Activated naive CD4-positive, alpha-beta T cell treated with anti-CD3 and anti-CD28 coated beads for 36 hours (primary cell): ENCODE measurements at regions not wholly inside any gene's neighbourhood (a gene's known extent, or its start where the extent isn't known, plus 50 kb on each side); places are given as distances from the start of the nearest gene placed in this dataset.

Experiments
- CTCF ChIA-PET: fragments of 350-600 bp; sonication (Branson Sonifier 250); formaldehyde crosslinking; loops from one replicate; lab custom pipeline; 2021; ENCODE audit warnings: antibody characterized with exemption; lab: Charles Lee
- DNase-seq: peaks from one replicate; pipeline ENCODE4 v3.0.0-alpha.2; 2020
- H3K27ac Mint-ChIP-seq: one replicate; pipeline ENCODE4 v1.8.0; 2021; ENCODE audit warnings: mild to moderate bottlenecking, mixed read lengths
- H3K27me3 Mint-ChIP-seq: one replicate; pipeline ENCODE4 v1.8.0; 2021; ENCODE audit warnings: low read depth, mixed read lengths
- H3K36me3 Mint-ChIP-seq: one replicate; pipeline ENCODE4 v1.8.0; 2021; ENCODE audit warnings: low read depth, mixed read lengths
- H3K4me1 Mint-ChIP-seq: one replicate; pipeline ENCODE4 v1.8.0; 2021; ENCODE audit warnings: low read depth, mixed read lengths
- H3K4me3 Mint-ChIP-seq: one replicate; pipeline ENCODE4 v1.8.0; 2021; ENCODE audit warnings: mild to moderate bottlenecking, moderate library complexity, mixed read lengths
- H3K9me3 Mint-ChIP-seq: one replicate; pipeline ENCODE4 v1.8.0; 2021; ENCODE audit warnings: mixed read lengths
- intact Hi-C: fragments of 100-400 bp; cut with micrococcal nuclease; formaldehyde crosslinking; loops from one replicate; pipeline ENCODE4 v1.15.1; 2023

DNA sequence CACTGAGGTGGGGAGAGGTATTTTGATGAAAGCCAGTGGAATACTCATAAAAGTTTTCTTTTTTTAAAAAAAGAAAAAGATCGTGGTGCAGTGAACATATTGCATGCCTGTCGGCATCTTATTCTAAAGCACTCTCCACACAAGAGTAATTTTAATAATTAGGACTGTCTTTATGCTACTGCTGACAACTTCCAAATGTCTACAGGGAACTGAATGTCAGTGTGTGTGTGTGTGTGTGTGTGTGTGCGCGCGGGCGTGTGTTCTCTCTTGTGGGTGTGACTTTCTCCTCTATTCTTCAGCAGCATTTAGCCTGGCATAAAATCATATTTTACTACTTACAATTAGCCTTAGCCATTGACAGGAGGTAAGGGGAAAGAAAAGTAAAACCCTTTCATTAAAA, 268.5 kb downstream of the C3orf38 start:
- no peaks in the 10 kb centered on the region for H3K36me3 Mint-ChIP-seq
- no peak overlapping the region for H3K27ac Mint-ChIP-seq
- CTCF ChIA-PET = no interaction called here
- H3K27me3 Mint-ChIP-seq = no peaks in the 10 kb centered on the region
- H3K9me3 Mint-ChIP-seq = no peaks in the 10 kb centered on the region
- no peak for DNase-seq
- intact Hi-C loops = no loop called here
- H3K4me1 Mint-ChIP-seq = no peaks in the 10 kb centered on the region
- no peak overlapping the region for H3K4me3 Mint-ChIP-seq

DNA sequence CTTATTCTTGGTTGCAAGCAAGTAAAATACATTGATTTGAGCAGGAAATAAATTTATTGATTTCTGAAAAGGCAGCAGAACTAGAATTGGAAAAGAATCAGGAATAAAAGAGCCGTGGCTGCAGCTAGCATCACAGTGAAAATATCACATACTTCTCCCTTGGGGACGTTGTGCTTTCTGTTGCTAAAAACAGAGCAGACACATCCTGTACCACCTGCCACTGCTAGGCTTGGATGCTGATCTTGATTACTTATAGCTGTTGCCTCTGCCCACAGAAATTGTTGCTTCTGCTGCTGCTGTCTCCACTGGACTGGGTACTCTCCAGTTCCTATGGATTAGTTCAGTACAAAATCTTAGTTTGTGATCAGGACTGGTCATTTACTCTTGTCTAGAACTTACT, 283.8 kb downstream of the C3orf38 start:
- Mint-ChIP-seq H3K4me1 (peaks cover 2% of the 10 kb centered on the region), H3K9me3 (no peaks in the 10 kb centered on the region), H3K36me3 (no peaks in the 10 kb centered on the region), H3K27ac (no peak overlapping the region), H3K27me3 (no peaks in the 10 kb centered on the region), H3K4me3 (no peak overlapping the region)
- intact Hi-C loops = no loop called here
- CTCF ChIA-PET = interaction anchor here (0.9 kb wide), 1 partner anchor 214 kb away, joined by 3 read pairs; no protein-coding TSS in a partner anchor
- DNase-seq = no peak

DNA sequence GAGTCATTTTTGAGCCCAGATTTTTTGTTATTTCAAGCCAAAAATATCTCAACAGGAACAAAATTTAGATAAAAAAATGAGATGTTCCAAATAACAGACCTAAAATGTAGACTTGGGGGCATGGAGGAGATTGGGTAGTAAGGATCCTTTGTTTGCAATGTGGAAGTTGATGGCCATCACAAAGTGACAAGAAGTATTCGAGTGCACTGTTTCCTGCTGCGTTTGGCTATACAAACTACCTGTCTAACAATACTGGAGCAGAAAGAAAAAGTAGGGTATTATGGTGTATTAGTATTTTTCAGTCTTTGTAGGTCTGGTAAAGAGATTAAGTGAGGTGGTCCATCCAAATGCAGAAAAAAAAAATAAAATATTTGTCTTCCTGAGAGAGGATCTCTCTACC, 284.2 kb downstream of the C3orf38 start:
- H3K4me3 Mint-ChIP-seq = no peak overlapping the region
- CTCF ChIA-PET = interaction anchor here (0.7 kb wide), 1 partner anchor 1686 kb away, joined by 3 read pairs; no protein-coding TSS in a partner anchor
- intact Hi-C loops = no loop called here
- DNase-seq = no peak
- H3K27me3 Mint-ChIP-seq = no peaks in the 10 kb centered on the region
- H3K36me3 Mint-ChIP-seq = no peaks in the 10 kb centered on the region
- no peaks in the 10 kb centered on the region for H3K9me3 Mint-ChIP-seq
- peaks cover 2% of the 10 kb centered on the region for H3K4me1 Mint-ChIP-seq
- no peak overlapping the region for H3K27ac Mint-ChIP-seq

DNA sequence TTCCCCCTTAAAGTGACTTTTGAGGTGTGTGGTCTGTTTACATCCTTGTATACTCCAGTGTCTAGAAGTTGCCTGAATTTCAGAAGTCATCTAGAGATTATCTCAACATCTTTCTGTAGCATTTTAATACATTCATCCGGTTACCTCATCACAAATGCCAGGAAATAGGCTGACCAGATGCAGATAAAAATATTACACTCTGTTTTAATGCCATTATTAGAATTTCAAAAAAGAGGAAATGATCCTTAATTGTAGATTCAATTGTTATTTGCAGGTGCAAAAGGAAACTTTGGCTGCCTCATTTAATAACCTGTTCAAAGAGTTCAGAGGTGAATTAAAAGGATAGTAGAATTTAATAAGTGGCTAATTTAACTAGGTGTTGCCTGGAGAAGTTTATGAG, 290.9 kb downstream of the C3orf38 start:
- Mint-ChIP-seq H3K27me3 (no peaks in the 10 kb centered on the region), H3K4me3 (no peak overlapping the region), H3K27ac (no peak overlapping the region), H3K4me1 (no peaks in the 10 kb centered on the region), H3K9me3 (no peaks in the 10 kb centered on the region), H3K36me3 (no peaks in the 10 kb centered on the region)
- no peak for DNase-seq
- CTCF ChIA-PET = no interaction called here
- intact Hi-C loops = no loop called here

DNA sequence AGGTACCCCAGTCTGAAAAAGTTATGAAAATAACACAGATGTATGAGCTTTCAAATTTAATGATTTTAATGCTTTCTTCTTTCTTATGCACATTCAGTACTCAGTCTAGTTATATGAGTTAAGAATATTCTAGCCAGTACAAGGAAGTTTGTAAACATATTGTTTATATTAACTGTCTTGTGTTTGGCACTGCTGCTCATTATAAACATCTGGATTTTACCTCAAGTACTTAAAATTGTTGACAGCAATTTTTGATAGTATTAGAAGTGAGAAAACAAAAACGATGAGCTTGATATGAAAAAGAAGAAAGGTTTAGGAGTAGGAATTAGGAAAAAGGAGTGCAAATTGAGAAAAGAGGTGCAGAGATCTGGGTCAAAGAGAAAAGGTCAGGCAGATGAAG, 293.3 kb downstream of the C3orf38 start:
- Mint-ChIP-seq H3K4me3 (no peak overlapping the region), H3K27ac (no peak overlapping the region), H3K36me3 (no peaks in the 10 kb centered on the region), H3K9me3 (no peaks in the 10 kb centered on the region), H3K4me1 (no peaks in the 10 kb centered on the region), H3K27me3 (no peaks in the 10 kb centered on the region)
- CTCF ChIA-PET = no interaction called here
- DNase-seq = no peak
- intact Hi-C loops = no loop called here

DNA sequence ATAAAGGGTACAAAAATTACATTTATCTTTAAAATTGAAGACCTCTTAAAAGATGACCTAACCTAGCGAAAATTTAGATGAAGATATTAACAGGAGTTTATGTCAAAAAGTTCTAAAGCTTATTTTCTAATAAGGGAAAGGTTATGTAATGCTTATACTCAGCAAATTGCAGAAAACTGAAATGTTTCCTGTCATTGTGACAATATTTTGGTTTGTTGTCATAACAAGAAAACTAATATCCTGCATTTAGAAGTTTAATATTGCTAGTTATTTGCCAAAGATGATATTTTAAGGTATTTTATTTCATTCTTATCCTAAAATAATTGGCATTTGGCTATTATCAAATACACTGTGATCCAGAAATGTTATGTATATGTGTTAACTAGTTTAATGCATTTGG, 294.5 kb downstream of the C3orf38 start:
- Mint-ChIP-seq H3K36me3 (no peaks in the 10 kb centered on the region), H3K27ac (no peak overlapping the region), H3K9me3 (no peaks in the 10 kb centered on the region), H3K4me3 (no peak overlapping the region), H3K4me1 (no peaks in the 10 kb centered on the region), H3K27me3 (no peaks in the 10 kb centered on the region)
- intact Hi-C loops = no loop called here
- CTCF ChIA-PET = no interaction called here
- DNase-seq = no peak

DNA sequence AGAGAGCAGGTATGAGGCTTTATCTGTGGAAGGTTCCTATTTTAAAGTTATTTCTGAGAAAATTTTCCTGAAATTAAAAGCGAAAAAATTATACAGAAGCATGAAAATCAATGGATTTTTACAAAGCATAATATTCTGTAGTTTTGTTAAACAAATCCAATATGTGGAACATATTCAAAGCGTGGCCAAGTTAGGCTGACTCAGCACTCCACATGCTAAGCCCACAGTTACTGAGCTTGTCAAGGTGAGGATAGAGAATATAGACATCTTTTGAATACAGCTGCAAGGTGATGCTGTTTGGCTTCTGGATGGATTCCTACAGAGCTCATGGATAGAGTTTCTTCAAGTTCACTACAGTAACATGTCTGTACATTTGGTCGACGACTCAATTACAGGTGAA, 302.5 kb downstream of the C3orf38 start:
- intact Hi-C loops = no loop called here
- H3K36me3 Mint-ChIP-seq = no peaks in the 10 kb centered on the region
- CTCF ChIA-PET = no interaction called here
- DNase-seq = no peak
- H3K27me3 Mint-ChIP-seq = no peaks in the 10 kb centered on the region
- H3K4me3 Mint-ChIP-seq = no peak overlapping the region
- no peaks in the 10 kb centered on the region for H3K4me1 Mint-ChIP-seq
- no peak overlapping the region for H3K27ac Mint-ChIP-seq
- peaks cover 1% of the 10 kb centered on the region for H3K9me3 Mint-ChIP-seq

DNA sequence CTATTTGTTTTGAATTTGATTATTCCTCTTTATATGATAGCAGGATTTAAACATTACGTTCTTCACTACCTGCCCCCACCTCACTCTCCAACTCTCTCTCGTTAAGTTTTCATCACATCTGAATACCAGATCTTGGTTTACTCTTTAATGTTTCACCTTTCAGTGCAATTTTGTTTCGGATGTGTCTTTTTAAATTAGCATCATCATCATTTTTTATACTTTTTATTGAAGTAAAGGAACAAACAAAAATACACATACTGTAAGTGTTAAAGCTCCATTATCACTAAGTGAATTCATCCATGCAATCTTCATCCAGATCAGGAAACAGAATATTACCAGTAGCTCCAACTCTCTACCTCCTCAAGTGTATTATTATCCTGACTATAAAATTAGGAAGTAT, 310.6 kb downstream of the C3orf38 start:
- Mint-ChIP-seq H3K9me3 (peaks cover 2% of the 10 kb centered on the region), H3K4me3 (no peak overlapping the region), H3K27ac (no peak overlapping the region), H3K27me3 (no peaks in the 10 kb centered on the region), H3K36me3 (no peaks in the 10 kb centered on the region), H3K4me1 (no peaks in the 10 kb centered on the region)
- CTCF ChIA-PET = no interaction called here
- intact Hi-C loops = no loop called here
- no peak for DNase-seq

DNA sequence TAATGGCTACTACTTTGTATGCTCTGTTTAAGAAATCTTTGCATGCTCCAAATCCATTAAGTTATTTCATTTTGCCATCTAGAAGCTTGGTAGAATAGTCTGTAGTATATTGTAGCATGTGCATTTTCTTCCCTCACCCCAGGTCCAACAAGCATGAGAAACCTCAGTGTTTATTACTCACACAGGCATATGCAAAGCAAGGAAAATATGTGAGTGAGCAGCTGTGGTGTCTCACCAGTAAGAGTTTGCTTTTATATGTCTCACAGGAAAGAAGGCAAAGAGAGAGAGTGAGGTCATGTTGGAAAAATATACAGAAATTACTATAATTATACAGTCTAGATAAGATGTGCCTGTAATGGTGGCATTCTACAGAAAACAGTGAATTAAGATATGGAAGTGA, 312.5 kb downstream of the C3orf38 start:
- no peaks in the 10 kb centered on the region for H3K36me3 Mint-ChIP-seq
- peaks cover 2% of the 10 kb centered on the region for H3K9me3 Mint-ChIP-seq
- CTCF ChIA-PET = no interaction called here
- intact Hi-C loops = no loop called here
- no peak overlapping the region for H3K27ac Mint-ChIP-seq
- H3K27me3 Mint-ChIP-seq = no peaks in the 10 kb centered on the region
- no peak overlapping the region for H3K4me3 Mint-ChIP-seq
- no peak for DNase-seq
- no peaks in the 10 kb centered on the region for H3K4me1 Mint-ChIP-seq

DNA sequence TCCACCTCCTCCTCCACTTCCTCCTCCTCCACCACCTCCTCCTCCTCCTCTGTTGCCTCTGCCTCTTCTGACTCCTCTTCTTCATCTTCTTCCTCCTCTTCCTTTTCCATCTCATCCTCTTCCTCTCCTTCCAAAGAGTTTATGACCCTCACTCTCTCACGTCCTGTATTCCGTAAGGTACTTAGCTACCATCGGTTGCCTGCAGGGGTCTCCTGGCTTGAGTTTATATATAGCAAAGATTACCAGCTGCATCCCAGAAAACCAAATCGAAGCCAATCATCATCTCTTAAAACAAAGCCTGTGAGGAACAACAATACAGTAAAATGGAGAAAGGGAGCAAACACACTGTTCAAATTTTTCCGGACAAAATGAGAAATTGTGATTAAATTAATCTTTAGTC, 317.4 kb downstream of the C3orf38 start:
- Mint-ChIP-seq H3K4me1 (no peaks in the 10 kb centered on the region), H3K27me3 (no peaks in the 10 kb centered on the region), H3K36me3 (no peaks in the 10 kb centered on the region), H3K4me3 (no peak overlapping the region), H3K9me3 (peaks cover 6% of the 10 kb centered on the region), H3K27ac (no peak overlapping the region)
- DNase-seq = no peak
- CTCF ChIA-PET = no interaction called here
- intact Hi-C loops = no loop called here

DNA sequence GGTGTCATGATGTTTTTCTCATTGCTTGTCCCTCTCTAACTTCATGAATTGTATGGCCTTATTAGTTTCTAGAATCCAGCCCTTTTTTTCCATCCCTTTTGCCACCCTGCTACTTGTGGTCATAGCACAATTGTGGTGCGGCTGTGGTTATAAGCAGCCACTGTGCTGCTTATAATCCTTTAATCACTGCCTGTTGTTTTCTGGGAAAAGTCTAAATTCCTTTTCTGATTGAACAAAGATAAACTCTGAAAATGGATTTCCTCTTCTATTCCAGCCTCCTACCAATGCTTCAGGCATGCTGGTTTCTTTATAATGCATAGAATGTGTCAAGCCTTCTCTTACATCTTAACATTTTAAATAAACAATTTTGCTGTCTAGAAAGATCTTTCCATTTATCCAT, 319.5 kb downstream of the C3orf38 start:
- DNase-seq = no peak
- Mint-ChIP-seq H3K27ac (no peak overlapping the region), H3K9me3 (peaks cover 6% of the 10 kb centered on the region), H3K4me1 (no peaks in the 10 kb centered on the region), H3K4me3 (no peak overlapping the region), H3K27me3 (no peaks in the 10 kb centered on the region), H3K36me3 (no peaks in the 10 kb centered on the region)
- CTCF ChIA-PET = no interaction called here
- intact Hi-C loops = no loop called here

DNA sequence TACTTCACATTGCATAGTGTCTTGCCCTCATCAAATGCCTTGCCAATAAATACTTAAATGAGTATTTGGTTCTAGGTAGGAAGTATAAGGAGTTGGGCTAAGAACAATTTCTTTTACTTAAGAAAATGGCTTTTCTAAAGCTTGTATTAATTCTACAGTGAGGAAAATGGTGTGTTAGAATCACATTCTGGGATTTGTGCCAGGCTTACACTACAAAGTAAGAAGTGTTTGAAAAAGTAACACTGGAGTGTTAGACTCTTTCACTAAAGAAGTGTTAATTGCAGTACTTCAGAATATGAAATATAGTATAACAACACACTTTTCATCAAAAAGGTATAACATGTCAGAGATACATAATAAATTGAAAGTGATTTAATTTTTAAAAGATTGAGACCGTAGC, 328.7 kb downstream of the C3orf38 start:
- no peak overlapping the region for H3K4me3 Mint-ChIP-seq
- H3K36me3 Mint-ChIP-seq = no peaks in the 10 kb centered on the region
- H3K9me3 Mint-ChIP-seq = no peaks in the 10 kb centered on the region
- CTCF ChIA-PET = interaction anchor here (0.7 kb wide), 1 partner anchor 695 kb away, joined by 3 read pairs; no protein-coding TSS in a partner anchor
- H3K27me3 Mint-ChIP-seq = no peaks in the 10 kb centered on the region
- no peak for DNase-seq
- H3K27ac Mint-ChIP-seq = no peak overlapping the region
- H3K4me1 Mint-ChIP-seq = no peaks in the 10 kb centered on the region
- intact Hi-C loops = no loop called here

DNA sequence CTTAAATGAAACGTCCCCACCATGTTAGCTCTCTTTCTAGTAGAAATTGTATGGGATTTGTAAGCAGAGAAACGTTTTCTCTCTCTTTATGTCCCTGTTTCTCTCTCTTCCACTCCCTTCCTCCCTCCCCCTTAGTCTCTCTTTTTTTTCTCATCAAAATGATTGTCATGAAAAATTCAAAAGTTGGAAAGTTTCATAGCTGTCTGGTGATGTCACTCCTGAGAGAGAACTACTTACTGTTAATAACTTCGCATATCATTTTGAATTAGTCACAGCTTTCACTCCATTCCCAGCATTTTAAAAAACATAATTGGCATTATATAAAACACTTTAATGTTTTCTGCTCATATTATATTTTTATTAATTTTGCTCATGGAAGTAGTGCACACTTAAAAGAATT, 331.1 kb downstream of the C3orf38 start:
- intact Hi-C loops = no loop called here
- H3K27me3 Mint-ChIP-seq = no peaks in the 10 kb centered on the region
- H3K9me3 Mint-ChIP-seq = no peaks in the 10 kb centered on the region
- CTCF ChIA-PET = interaction anchor here (0.6 kb wide), 1 partner anchor 101 kb away, joined by 3 read pairs; no protein-coding TSS in a partner anchor
- no peak overlapping the region for H3K4me3 Mint-ChIP-seq
- H3K27ac Mint-ChIP-seq = no peak overlapping the region
- DNase-seq = no peak
- H3K36me3 Mint-ChIP-seq = no peaks in the 10 kb centered on the region
- no peaks in the 10 kb centered on the region for H3K4me1 Mint-ChIP-seq

DNA sequence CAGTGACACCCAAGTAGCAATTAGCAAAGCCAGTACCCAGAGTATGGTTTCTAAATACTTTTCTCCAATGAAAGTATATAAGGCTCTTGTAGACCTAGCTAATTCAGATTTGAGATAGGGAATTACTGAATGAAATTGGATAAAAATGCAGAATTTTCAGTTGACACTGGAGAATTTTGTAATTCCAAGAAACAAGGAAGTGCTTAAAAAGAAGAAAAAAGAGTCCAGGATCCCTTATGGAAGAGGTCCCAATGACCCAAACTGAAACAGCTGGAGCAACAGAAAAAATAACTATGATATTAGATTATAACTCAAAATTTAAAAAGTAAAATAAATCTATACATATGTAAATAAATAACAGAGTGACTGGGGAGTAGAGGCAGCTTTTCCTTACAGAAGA, 335.2 kb downstream of the C3orf38 start:
- H3K27ac Mint-ChIP-seq = no peak overlapping the region
- DNase-seq = no peak
- no peaks in the 10 kb centered on the region for H3K36me3 Mint-ChIP-seq
- H3K9me3 Mint-ChIP-seq = no peaks in the 10 kb centered on the region
- intact Hi-C loops = no loop called here
- CTCF ChIA-PET = no interaction called here
- no peak overlapping the region for H3K4me3 Mint-ChIP-seq
- H3K4me1 Mint-ChIP-seq = no peaks in the 10 kb centered on the region
- no peaks in the 10 kb centered on the region for H3K27me3 Mint-ChIP-seq
